LNCAP (cell line): ENCODE measurements at regions not wholly inside any gene's neighbourhood (a gene's known extent, or its start where the extent isn't known, plus 50 kb on each side); places are given as distances from the start of the nearest gene placed in this dataset.

Experiments
- TF ChIP-seq, protein P1 (sequence below): fragments of 450-650 bp; IDR thresholded peaks from 2 replicates; pipeline ENCODE4 v1.5.1; 2017; ENCODE audit warnings: mild to moderate bottlenecking

DNA sequence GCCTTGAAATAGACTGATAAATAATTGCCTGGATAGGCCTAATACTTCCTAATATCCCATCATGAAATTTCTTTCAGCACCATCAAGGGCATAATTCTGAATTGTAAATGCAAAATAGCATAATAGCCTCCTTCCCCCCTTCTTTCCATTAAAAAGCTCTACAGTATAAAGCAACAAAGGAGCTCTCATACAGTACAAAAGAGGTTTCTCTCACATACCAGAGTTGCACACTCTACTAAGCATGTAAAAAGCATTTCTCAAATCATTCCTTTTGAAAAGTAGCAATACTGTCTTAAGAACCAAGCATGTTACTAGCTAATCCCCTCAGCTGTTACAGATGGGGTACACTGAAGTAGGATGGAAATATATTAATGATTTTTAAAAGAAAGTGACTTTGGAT is 509.0 kb downstream of the KLHL13 start:
- TF ChIP-seq, protein P1, sequence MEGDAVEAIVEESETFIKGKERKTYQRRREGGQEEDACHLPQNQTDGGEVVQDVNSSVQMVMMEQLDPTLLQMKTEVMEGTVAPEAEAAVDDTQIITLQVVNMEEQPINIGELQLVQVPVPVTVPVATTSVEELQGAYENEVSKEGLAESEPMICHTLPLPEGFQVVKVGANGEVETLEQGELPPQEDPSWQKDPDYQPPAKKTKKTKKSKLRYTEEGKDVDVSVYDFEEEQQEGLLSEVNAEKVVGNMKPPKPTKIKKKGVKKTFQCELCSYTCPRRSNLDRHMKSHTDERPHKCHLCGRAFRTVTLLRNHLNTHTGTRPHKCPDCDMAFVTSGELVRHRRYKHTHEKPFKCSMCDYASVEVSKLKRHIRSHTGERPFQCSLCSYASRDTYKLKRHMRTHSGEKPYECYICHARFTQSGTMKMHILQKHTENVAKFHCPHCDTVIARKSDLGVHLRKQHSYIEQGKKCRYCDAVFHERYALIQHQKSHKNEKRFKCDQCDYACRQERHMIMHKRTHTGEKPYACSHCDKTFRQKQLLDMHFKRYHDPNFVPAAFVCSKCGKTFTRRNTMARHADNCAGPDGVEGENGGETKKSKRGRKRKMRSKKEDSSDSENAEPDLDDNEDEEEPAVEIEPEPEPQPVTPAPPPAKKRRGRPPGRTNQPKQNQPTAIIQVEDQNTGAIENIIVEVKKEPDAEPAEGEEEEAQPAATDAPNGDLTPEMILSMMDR, result no peak

DNA sequence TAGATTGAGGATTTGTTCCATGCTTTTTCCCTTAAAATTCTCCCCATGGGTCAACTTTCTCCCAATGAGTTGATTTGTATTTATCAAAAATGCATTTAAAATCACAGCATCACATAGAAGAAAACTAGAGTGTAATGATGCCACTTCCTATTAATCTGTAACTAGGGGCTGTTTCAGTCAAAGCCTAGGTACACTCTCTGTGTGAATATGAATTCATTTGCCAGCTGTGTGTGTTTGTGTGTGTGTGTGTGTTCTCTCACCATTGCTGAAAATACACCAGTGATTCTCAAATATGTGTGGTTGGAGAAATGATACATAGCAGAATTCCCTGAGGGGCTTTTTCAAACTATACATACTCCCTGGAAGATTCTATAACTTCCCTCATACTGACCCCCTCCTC is 546.5 kb downstream of the KLHL13 start:
- TF ChIP-seq, protein P1, result no peak

DNA sequence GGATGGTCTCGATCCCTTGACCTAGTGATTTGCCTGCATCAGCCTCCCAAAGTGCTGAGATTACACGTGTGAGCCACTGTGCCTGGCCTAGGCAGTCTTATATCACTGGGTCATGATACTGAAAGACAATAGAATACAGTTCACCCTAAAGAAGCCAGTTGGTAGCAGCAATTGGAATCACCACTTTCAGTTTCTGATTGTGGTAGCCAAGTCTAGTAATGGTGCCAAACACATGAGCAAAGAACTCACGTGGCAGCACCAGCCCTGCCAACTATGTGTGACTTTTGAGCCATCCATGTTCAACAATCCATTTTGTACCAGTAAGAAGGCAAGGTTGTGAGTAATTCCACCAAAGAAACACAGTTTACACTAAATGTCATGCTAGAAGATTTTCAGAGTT is 548.4 kb downstream of the KLHL13 start:
- TF ChIP-seq, protein P1, result no peak

DNA sequence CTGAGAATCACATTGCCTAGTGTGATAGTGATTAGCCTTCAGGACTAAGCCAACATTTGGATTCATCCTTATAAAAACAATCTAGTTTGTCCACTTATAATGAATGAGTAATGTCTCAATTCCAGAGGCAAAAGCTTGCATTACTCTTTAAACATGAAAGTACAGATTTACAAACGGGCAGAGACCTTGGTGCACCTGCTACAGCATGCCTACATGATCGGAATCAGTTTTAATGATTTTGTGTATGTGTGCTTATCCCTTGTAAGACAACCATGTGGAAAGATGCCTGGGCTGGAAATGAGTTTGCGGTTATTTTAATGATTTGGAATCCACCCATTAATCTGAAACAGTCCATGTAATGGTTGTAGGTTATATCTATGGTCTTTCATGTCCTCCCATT is 572.7 kb downstream of the KLHL13 start:
- TF ChIP-seq, protein P1, result no peak

DNA sequence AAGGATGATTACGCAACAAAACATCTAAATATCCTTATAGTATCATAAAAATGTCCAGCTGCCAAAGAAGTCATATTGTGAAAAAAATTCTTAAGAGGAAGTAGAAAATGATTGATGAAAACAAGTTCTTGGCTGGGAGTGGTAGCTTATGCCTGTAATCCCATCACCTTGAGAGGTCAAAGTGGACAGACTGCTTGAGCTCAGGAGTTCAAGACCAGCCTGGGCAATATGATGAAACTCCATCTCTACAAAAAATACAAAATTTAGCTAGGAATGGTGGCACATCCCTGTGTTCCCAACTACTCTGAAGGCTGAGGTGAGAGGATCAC is 577.6 kb downstream of the KLHL13 start:
- TF ChIP-seq, protein P1, result no peak

DNA sequence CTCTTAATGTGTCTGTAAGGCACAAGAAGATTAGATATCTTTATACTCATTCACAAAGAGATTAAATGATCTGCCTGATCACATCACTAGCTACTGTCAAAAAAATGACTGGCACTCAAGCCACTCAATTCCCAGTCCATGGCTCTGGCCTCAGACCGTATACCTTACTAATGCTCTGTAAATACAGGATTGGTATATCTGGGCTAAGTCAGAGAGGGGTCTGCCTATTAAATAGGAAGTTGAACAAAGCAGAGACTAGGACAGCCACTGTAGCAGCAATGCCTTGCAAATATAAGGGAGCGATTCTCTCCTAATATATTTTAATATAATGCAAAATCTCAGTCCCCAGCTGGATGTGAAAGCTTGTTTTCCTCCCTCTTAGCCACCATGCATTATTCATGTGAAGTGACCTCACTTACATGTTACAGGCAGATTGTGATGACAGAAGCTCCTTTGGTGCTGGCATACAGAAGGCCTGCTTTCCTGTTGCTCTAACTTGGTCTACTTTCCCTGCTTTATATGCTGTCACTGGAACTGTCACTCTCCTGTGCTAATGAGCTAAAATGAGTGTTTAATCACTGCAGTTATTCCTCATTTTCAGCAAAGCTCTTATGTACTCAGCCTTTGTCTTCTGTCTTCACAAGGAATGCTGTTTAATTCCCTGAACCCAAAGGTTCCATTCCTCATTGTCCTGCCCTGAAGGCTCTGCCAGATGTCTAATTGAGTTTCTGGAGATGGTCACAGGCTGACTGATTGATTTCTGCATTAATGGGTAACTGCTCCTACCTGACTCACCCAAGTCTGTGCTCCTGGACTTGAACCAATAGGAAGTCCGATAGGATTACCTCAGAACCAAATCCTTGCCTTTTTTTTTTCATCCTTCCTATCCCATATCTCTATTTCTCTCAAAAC is 578.2 kb downstream of the KLHL13 start:
- TF ChIP-seq, protein P1, result no peak

DNA sequence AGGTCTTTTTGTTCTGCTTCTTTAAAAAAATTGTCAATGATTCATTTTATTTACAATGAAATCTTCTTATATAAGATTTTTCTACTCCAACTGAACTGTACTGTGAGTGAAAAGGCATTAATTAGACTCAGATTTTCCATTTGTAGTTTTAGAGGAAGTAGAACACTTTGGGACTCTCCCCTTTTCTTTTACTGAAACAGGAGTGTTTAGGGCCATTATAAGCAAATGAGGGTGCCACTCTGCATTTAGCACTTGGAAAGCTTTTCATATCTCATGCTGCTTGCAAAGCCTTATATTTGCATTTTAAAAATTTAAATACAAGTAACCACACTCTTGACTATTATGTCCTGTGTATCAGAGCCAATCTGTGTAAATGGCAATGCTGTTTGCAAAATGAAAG is 584.3 kb downstream of the KLHL13 start:
- TF ChIP-seq, protein P1, result no peak
